ENCODE measurements at regions not wholly inside any gene's neighbourhood (a gene's known extent, or its start where the extent isn't known, plus 50 kb on each side); places are given as distances from the start of the nearest gene placed in this dataset.

DNA sequence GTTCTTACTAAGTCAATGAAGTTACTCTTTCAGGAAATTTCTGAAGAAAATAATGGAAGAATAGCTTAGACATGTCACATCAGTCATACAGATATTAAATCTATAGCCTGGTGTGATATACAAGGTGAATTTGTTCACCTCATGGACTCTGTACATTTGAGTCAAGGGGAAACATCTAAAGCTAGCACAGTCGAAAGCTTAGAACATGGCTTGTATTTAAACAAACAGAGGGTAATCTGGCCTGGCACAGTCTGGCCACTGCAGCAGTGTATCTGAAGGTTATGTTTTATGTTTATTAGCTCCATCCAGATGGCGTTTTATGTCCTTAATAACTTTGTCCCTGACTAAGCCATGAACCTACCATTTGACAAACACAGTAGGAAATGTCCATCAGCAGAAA, 817.3 kb downstream of the SATB2 start:
- peaks cover 4% of the 10 kb centered on the region for H3K4me1 ChIP-seq (ENCODE audit: insufficient read depth, low read length)
- H2AFZ ChIP-seq (ENCODE audit: low read length), result no peak overlapping the region
- H3K36me3 ChIP-seq (ENCODE audit: insufficient read depth, low read length), result no peaks in the 10 kb centered on the region
- H3K27me3 ChIP-seq (ENCODE audit: insufficient read depth, low read length), result no peaks in the 10 kb centered on the region
- DNase-seq (ENCODE audit: insufficient read length, low spot score, missing footprints), result no peak
- no peak overlapping the region for H3K4me3 ChIP-seq (ENCODE audit: insufficient read depth, low read length)
- no peak for TF ChIP-seq CTCF (IDR thresholded peaks at IDR 0.05; ENCODE audit: extremely low read depth, low read depth, low read length)
- no peaks in the 10 kb centered on the region for H3K9me3 ChIP-seq (ENCODE audit: low read depth, low read length)
- no peak overlapping the region for H3K4me2 ChIP-seq (ENCODE audit: insufficient read depth, low read length)
- H3K27ac ChIP-seq (ENCODE audit: low read depth, low read length), result no peak overlapping the region
- no peaks in the 10 kb centered on the region for H4K20me1 ChIP-seq (ENCODE audit: insufficient read depth, low read length)
- no peaks in the 10 kb centered on the region for H3K79me2 ChIP-seq (ENCODE audit: insufficient read depth, low read length)

DNA sequence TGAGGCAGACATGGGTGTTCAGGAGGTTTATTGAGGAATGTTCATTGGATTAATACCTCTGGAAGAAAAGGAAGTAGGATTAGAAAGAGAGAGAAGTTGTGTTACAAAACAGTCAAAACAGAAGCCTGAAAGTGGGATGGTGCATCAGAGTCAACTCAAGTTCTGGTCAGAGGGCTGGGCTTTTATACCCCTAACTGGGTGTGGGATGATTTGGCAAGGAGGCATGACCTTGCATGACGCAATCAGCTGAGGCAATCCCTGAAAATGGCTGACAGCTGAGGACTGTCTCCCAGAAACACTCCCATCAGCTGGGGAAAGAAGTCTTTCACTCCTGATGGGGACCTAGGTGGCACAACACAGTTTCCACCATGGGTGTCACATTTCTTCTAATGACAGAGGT, 818.2 kb downstream of the SATB2 start:
- Histone ChIP-seq H3K36me3 (ENCODE audit: insufficient read depth, low read length) (no peaks in the 10 kb centered on the region), H3K79me2 (ENCODE audit: insufficient read depth, low read length) (no peaks in the 10 kb centered on the region), H3K4me2 (ENCODE audit: insufficient read depth, low read length) (no peak overlapping the region), H3K4me1 (ENCODE audit: insufficient read depth, low read length) (peaks cover 4% of the 10 kb centered on the region), H4K20me1 (ENCODE audit: insufficient read depth, low read length) (no peaks in the 10 kb centered on the region), H3K27me3 (ENCODE audit: insufficient read depth, low read length) (no peaks in the 10 kb centered on the region), H3K4me3 (ENCODE audit: insufficient read depth, low read length) (no peak overlapping the region), H2AFZ (ENCODE audit: low read length) (peak overlapping the region; percentile 59), H3K27ac (ENCODE audit: low read depth, low read length) (no peak overlapping the region), H3K9me3 (ENCODE audit: low read depth, low read length) (no peaks in the 10 kb centered on the region)
- DNase-seq (ENCODE audit: insufficient read length, low spot score, missing footprints), result no peak
- no peak for TF ChIP-seq CTCF (IDR thresholded peaks at IDR 0.05; ENCODE audit: extremely low read depth, low read depth, low read length)

DNA sequence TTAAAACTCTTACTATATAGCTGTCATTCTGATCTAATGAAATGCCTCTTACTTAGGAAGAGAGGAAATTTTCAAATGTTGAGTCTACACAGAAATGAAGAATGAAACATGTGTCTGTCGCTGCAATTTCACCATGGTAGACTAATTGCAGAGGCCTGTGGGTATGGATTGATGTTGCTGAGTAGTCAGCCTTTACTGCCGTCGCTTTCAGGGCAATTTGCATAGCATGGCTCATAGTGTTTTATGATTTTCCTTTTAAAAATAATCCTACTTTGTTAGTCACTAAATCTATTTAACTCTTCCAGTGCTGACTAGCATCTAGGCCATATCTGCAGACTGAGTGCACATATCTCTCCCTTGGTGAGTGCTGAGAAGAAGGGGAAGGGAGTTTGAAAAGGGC, 819.2 kb downstream of the SATB2 start:
- Histone ChIP-seq H3K36me3 (ENCODE audit: insufficient read depth, low read length) (no peaks in the 10 kb centered on the region), H3K9me3 (ENCODE audit: low read depth, low read length) (no peaks in the 10 kb centered on the region), H3K79me2 (ENCODE audit: insufficient read depth, low read length) (no peaks in the 10 kb centered on the region), H3K4me1 (ENCODE audit: insufficient read depth, low read length) (peaks cover 4% of the 10 kb centered on the region), H3K4me3 (ENCODE audit: insufficient read depth, low read length) (no peak overlapping the region), H4K20me1 (ENCODE audit: insufficient read depth, low read length) (no peaks in the 10 kb centered on the region), H3K27me3 (ENCODE audit: insufficient read depth, low read length) (no peaks in the 10 kb centered on the region), H2AFZ (ENCODE audit: low read length) (peak overlapping the region; percentile 11), H3K4me2 (ENCODE audit: insufficient read depth, low read length) (no peak overlapping the region), H3K27ac (ENCODE audit: low read depth, low read length) (no peak overlapping the region)
- no peak for TF ChIP-seq CTCF (IDR thresholded peaks at IDR 0.05; ENCODE audit: extremely low read depth, low read depth, low read length)
- no peak for DNase-seq (ENCODE audit: insufficient read length, low spot score, missing footprints)

DNA sequence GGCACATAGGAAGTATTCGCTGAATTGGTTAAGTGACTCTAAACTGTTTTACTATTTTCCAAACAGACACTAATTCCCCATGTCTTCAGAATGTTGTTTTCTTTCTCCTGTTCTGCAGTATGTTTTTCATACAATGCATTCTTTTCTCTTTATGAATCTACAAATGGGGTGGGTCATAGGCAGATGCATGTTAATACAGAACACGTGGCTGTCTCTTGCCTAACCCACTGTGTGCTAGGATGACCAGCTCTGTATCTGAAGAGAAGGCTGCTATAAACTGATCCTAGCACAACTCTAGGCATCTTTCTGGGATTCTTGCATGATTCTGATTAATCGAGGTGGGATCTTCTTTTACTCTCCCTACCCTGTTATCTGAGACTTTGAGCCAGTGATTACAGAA, 826.0 kb downstream of the PLCL1 start:
- H3K27me3 ChIP-seq (ENCODE audit: insufficient read depth, low read length), result no peaks in the 10 kb centered on the region
- H3K4me1 ChIP-seq (ENCODE audit: insufficient read depth, low read length), result no peaks in the 10 kb centered on the region
- H4K20me1 ChIP-seq (ENCODE audit: insufficient read depth, low read length), result no peaks in the 10 kb centered on the region
- no peak overlapping the region for H3K27ac ChIP-seq (ENCODE audit: low read depth, low read length)
- TF ChIP-seq CTCF (IDR thresholded peaks at IDR 0.05; ENCODE audit: extremely low read depth, low read depth, low read length), result no peak
- DNase-seq (ENCODE audit: insufficient read length, low spot score, missing footprints), result no peak
- no peaks in the 10 kb centered on the region for H3K36me3 ChIP-seq (ENCODE audit: insufficient read depth, low read length)
- H3K9me3 ChIP-seq (ENCODE audit: low read depth, low read length), result no peaks in the 10 kb centered on the region
- no peaks in the 10 kb centered on the region for H3K79me2 ChIP-seq (ENCODE audit: insufficient read depth, low read length)
- no peak overlapping the region for H2AFZ ChIP-seq (ENCODE audit: low read length)
- H3K4me3 ChIP-seq (ENCODE audit: insufficient read depth, low read length), result no peak overlapping the region
- no peak overlapping the region for H3K4me2 ChIP-seq (ENCODE audit: insufficient read depth, low read length)
